ENCODE measurements at regions not wholly inside any gene's neighbourhood (a gene's known extent, or its start where the extent isn't known, plus 50 kb on each side); places are given as distances from the start of the nearest gene placed in this dataset.
A peak's percentile ranks its signal among the peaks of the same experiment; 100 is the strongest.

DNA sequence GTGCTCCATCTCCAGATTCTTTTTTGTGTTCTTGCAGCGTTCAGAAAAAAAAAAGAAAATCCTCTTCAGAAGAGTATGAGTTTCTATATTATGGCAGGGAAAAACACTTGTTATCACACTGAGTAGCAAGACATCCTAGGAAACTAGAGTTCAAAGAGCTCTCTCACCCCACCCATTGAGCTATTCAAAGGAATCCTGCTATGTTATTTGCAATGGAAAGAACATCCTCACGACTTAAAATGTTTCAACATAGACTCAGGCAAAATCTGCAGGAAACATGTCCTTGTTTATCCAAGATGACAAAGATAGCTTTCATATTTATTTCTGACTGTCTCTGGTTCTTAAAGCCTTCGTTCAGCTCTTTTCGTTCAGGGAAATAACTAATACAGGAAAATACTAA lies 331.6 kb upstream of the ANO5 start:
- Mint-ChIP-seq H3K4me3 (no peak overlapping the region), H3K9me3 (no peaks in the 10 kb centered on the region), H3K4me1 (no peaks in the 10 kb centered on the region), H3K27me3 (no peaks in the 10 kb centered on the region), H3K27ac (no peak overlapping the region), H3K36me3 (no peaks in the 10 kb centered on the region)

DNA sequence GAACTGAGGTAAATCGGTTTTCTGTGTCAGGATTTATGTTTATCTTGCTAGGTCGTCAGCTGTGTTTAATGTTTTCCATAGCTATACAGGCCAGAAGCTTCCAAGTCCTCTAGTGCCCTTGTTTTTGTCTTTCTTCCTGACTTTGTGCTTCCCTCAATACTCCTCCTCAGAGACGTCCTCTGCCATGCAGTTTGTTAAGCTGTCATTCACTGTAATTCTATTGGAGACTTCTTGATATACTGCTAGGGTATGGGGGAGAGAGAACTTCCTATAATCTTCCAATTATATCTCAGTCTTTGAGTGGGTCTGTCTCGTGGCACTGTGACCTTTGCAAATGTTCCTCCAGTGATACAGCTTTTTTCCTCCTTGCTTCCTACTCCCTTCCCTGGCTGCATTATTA lies 327.3 kb upstream of the ANO5 start:
- Mint-ChIP-seq H3K4me3 (no peak overlapping the region), H3K27me3 (no peaks in the 10 kb centered on the region), H3K9me3 (no peaks in the 10 kb centered on the region), H3K27ac (no peak overlapping the region), H3K4me1 (no peaks in the 10 kb centered on the region), H3K36me3 (no peaks in the 10 kb centered on the region)

- Mint-ChIP-seq H3K27me3 (no peaks in the 10 kb centered on the region), H3K4me1 (no peaks in the 10 kb centered on the region), H3K4me3 (no peak overlapping the region), H3K9me3 (no peaks in the 10 kb centered on the region), H3K36me3 (no peaks in the 10 kb centered on the region), H3K27ac (no peak overlapping the region)
Observed at GRCh38 chr11:21866781-21867180, 326.1 kb upstream of the ANO5 start.

GRCh38 chr11:21877151-21877550 lies 315.7 kb upstream of the ANO5 start:
- no peak overlapping the region for H3K27ac Mint-ChIP-seq
- H3K4me1 Mint-ChIP-seq: no peaks in the 10 kb centered on the region
- peaks cover 9% of the 10 kb centered on the region for H3K9me3 Mint-ChIP-seq
- no peaks in the 10 kb centered on the region for H3K27me3 Mint-ChIP-seq
- no peak overlapping the region for H3K4me3 Mint-ChIP-seq
- no peaks in the 10 kb centered on the region for H3K36me3 Mint-ChIP-seq

DNA sequence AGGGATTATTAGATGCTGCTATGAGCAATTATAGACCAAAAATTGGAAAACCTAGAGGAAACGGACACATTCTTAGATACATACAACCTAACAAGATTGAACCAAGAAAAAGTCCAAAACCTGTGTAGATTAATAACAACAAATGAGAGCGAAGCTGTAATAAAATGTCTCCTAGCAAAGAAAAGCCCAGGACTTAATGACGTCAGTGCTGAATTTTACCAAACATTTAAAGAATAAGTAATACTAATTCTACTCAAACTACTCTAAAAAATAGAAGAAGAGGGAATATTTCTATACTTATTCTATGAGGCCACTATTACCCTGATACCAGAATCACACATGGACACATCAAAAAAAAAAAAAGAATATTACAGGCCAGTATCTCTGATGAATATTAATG lies 309.5 kb upstream of the ANO5 start:
- Mint-ChIP-seq H3K9me3 (peaks cover 20% of the 10 kb centered on the region), H3K4me1 (no peaks in the 10 kb centered on the region), H3K4me3 (no peak overlapping the region), H3K27me3 (no peaks in the 10 kb centered on the region), H3K36me3 (no peaks in the 10 kb centered on the region), H3K27ac (no peak overlapping the region)

DNA sequence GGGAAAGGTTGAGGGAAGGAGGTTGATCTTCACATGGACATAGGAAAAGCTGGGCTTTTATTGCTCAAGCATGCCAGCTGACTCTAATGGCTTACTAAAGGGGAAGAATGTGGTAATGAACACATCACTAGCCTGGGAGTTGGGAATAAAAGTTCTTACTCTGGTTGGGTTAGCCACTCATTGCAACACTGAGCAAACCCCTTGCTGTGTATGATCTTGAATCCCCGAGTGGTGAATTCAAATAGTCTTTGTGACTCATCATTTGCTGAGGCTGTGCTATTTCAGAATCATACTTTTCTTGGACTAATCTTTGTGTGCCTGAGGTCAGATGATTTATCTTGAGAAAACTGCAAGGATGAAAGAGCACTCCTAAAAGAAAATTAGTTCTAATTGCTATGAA lies 304.1 kb upstream of the ANO5 start:
- no peaks in the 10 kb centered on the region for H3K36me3 Mint-ChIP-seq
- no peak overlapping the region for H3K4me3 Mint-ChIP-seq
- H3K4me1 Mint-ChIP-seq: no peaks in the 10 kb centered on the region
- peaks cover 9% of the 10 kb centered on the region for H3K9me3 Mint-ChIP-seq
- no peaks in the 10 kb centered on the region for H3K27me3 Mint-ChIP-seq
- no peak overlapping the region for H3K27ac Mint-ChIP-seq

DNA sequence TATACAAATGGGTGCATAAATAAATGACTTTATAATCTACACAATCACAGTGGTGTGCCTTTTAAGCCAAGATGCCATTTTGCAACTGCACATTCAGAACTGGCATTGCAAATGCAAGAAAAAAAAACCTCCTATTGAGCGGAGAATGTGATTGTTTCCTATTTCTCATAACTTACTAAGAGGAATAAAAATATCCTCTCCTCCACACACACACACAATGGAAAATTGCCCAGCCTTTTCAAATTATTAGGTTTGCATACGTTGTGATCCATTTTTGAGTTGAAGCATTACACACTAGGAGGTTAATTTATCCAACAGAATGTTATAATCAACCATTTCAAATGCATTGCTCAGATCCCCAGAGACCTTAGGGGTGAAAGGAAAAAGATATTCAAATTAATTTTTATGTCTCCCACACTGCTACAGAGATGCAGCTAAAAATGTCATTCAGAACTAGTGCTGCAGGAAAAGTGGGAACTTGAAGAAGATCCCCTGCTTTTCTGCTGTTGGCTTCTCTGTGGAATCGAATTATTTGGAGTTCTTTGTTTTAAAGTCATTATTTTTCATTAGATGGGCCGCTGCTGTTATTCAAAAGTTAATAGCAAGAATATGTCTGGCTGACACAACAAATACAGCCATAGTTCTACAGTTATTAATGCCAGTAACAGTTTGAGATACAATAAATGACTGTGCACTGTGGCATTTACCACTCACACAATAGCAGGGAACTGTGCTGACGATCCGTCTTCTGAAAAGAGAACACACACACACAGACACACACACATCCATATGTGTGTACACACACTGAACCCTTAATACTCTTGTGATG lies 299.9 kb upstream of the ANO5 start:
- no peaks in the 10 kb centered on the region for H3K36me3 Mint-ChIP-seq
- no peak overlapping the region for H3K27ac Mint-ChIP-seq
- H3K9me3 Mint-ChIP-seq: peaks cover 14% of the 10 kb centered on the region
- no peaks in the 10 kb centered on the region for H3K27me3 Mint-ChIP-seq
- no peaks in the 10 kb centered on the region for H3K4me1 Mint-ChIP-seq
- H3K4me3 Mint-ChIP-seq: no peak overlapping the region

GRCh38 chr11:21893565-21893867 lies 299.4 kb upstream of the ANO5 start:
- no peaks in the 10 kb centered on the region for H3K27me3 Mint-ChIP-seq
- H3K4me1 Mint-ChIP-seq: no peaks in the 10 kb centered on the region
- H3K9me3 Mint-ChIP-seq: peaks cover 14% of the 10 kb centered on the region
- H3K36me3 Mint-ChIP-seq: no peaks in the 10 kb centered on the region
- H3K4me3 Mint-ChIP-seq: no peak overlapping the region
- no peak overlapping the region for H3K27ac Mint-ChIP-seq

DNA sequence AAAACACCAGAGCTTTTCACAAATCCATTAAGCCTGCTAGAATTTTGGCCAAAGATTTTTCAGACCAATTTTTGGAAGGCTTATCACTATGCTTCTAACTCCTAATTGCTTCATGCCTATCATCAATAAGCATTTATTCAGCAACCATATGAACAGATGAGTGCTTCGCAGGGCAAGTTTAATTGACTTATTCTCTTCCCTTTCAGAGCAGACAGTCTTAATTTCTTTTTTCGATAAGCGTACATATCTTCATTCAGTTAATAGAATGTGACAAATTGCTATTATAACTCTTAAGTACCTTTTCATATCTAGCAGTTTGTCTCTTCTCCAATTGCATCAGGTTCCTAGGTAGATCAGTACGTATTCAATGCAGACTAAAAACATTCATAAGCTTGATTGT lies 298.4 kb upstream of the ANO5 start:
- Mint-ChIP-seq H3K9me3 (peaks cover 14% of the 10 kb centered on the region), H3K36me3 (no peaks in the 10 kb centered on the region), H3K27ac (no peak overlapping the region), H3K4me3 (no peak overlapping the region), H3K4me1 (no peaks in the 10 kb centered on the region), H3K27me3 (no peaks in the 10 kb centered on the region)

- H3K27ac Mint-ChIP-seq: no peak overlapping the region
- no peak overlapping the region for H3K4me3 Mint-ChIP-seq
- peaks cover 14% of the 10 kb centered on the region for H3K9me3 Mint-ChIP-seq
- no peaks in the 10 kb centered on the region for H3K36me3 Mint-ChIP-seq
- no peaks in the 10 kb centered on the region for H3K27me3 Mint-ChIP-seq
- no peaks in the 10 kb centered on the region for H3K4me1 Mint-ChIP-seq
Observed at GRCh38 chr11:21895686-21896085, 297.2 kb upstream of the ANO5 start.

DNA sequence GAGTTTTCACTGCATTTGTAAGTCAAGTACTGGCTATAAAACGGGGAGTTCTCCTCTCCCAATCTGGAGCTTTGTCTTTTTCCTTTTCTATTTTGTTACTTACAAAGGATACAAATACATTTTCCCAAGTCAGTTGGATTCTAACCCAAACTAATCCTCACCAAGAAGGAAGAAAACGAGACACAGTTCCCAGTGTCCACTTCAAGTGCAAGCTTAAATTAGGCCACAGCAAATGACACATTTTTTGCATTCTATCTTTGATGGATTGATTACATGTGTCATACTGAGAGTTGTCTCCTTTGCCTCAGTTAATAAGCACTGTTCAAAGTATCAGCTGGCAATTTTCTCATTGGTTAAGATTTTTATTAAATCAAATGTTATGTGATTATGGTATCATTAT lies 296.7 kb upstream of the ANO5 start:
- Mint-ChIP-seq H3K36me3 (no peaks in the 10 kb centered on the region), H3K9me3 (peaks cover 14% of the 10 kb centered on the region), H3K27ac (no peak overlapping the region), H3K4me3 (no peak overlapping the region), H3K27me3 (no peaks in the 10 kb centered on the region), H3K4me1 (no peaks in the 10 kb centered on the region)

- no peaks in the 10 kb centered on the region for H3K36me3 Mint-ChIP-seq
- H3K4me1 Mint-ChIP-seq: no peaks in the 10 kb centered on the region
- H3K27me3 Mint-ChIP-seq: no peaks in the 10 kb centered on the region
- H3K4me3 Mint-ChIP-seq: no peak overlapping the region
- peak overlapping the region; percentile 19 for H3K27ac Mint-ChIP-seq
- peaks cover 14% of the 10 kb centered on the region for H3K9me3 Mint-ChIP-seq
Observed at GRCh38 chr11:21896746-21897602, 295.9 kb upstream of the ANO5 start.

DNA sequence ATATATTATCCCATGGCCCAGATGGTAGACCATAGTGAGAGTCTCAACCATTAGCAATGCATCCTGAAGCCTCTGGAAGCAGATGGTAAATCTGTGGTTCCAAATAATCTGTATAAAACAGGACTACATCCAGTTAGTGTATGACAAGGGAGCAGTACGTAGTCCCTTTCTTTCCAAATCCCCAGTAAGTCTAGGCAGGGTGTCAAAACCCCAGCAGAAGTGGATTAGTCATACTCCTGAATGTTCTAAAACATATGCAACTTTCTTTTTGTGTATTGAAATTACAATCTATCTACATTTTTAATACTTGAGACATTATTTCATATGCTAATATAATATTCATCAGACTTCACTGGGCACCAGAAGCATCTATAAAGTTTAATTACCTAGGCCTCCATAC lies 295.1 kb upstream of the ANO5 start:
- no peak overlapping the region for H3K27ac Mint-ChIP-seq

DNA sequence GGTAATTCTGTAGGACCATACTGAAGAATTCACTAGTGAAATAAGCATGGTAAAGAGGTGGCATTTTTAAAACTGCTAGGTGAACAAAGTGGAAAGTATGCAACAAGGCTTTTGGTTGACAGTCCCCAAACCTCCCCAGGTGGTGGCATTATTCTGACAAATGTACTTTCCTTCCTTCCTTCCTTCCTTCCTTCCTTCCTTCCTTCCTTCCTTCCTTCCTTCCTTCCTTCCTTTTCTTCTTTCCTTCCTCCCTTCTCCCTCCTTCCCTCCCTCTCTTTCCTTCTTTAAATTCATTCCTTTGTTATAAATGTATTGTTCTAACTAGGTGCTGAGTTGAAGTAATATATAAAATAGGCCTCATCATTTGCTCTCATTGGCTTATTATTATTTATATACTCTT lies 284.7 kb upstream of the ANO5 start:
- Mint-ChIP-seq H3K27ac (peak overlapping the region; percentile 32), H3K27me3 (no peaks in the 10 kb centered on the region), H3K36me3 (no peaks in the 10 kb centered on the region), H3K4me1 (no peaks in the 10 kb centered on the region), H3K4me3 (no peak overlapping the region), H3K9me3 (peaks cover 8% of the 10 kb centered on the region)

More for the DNA sequence above, 295.1 kb upstream of the ANO5 start:
- Mint-ChIP-seq H3K27me3 (no peaks in the 10 kb centered on the region), H3K36me3 (no peaks in the 10 kb centered on the region), H3K4me1 (no peaks in the 10 kb centered on the region), H3K9me3 (peaks cover 8% of the 10 kb centered on the region), H3K4me3 (no peak overlapping the region)

- Mint-ChIP-seq H3K36me3 (no peaks in the 10 kb centered on the region), H3K4me3 (no peak overlapping the region), H3K4me1 (no peaks in the 10 kb centered on the region), H3K27ac (no peak overlapping the region), H3K9me3 (peaks cover 10% of the 10 kb centered on the region), H3K27me3 (no peaks in the 10 kb centered on the region)
Observed at GRCh38 chr11:21909145-21909544, 283.7 kb upstream of the ANO5 start.

DNA sequence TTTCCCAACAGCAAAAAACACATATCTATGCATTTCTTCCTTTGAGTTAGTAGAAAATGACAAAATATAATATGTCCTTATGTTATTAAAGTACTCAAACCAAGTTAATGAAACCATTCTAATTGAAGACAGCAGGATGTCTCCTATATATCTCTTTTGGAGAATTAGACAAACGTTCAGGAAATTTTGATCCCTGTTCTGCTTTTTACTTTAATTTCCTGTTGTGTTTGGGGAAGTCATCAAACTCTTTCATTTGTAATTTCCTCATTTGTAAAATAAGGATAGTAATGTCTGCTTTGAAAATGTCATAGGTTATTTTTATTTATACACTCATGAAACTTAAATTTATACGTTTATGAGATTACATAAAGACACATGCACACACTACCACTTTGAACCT lies 281.8 kb upstream of the ANO5 start:
- H3K27me3 Mint-ChIP-seq: no peaks in the 10 kb centered on the region
- H3K36me3 Mint-ChIP-seq: no peaks in the 10 kb centered on the region
- peaks cover 17% of the 10 kb centered on the region for H3K9me3 Mint-ChIP-seq
- H3K27ac Mint-ChIP-seq: no peak overlapping the region
- H3K4me1 Mint-ChIP-seq: no peaks in the 10 kb centered on the region
- H3K4me3 Mint-ChIP-seq: no peak overlapping the region

All from activated naive CD4-positive, alpha-beta T cell treated with anti-CD3 and anti-CD28 coated beads, Interleukin-2, amount 50 U/mL, for 24 hours (primary cell).